HepG2 (cell line): ENCODE measurements at regions not wholly inside any gene's neighbourhood (a gene's known extent, or its start where the extent isn't known, plus 50 kb on each side); places are given as distances from the start of the nearest gene placed in this dataset.

Source experiments
- ATAC-seq: fragments of 200-7000 bp; cut with Tn5 transposase; 3 replicates; pipeline ENCODE4 v1.9.1; 2020; ENCODE audit warnings: mild to moderate bottlenecking, moderate library complexity
- BruUV-seq: library from RNA; stranded (reverse); fragments of 400-500 nt; replicated peaks from 2 replicates; lab custom pipeline; 2021; lab: Mats Ljungman, UMichigan
- CTCF ChIA-PET: fragments of 300-600 bp; formaldehyde crosslinking; extraction: SDS; loops from one replicate; lab custom pipeline; 2021; ENCODE audit warnings: low total read pairs, inconsistent platforms, low intra/inter-chr PET ratio; lab: Yijun Ruan, JAX
- POLR2A ChIA-PET: fragments of 350-600 bp; sonication (Branson Sonifier 250); formaldehyde crosslinking; loops from one replicate; lab custom pipeline; 2020; ENCODE audit warnings: antibody characterized with exemption, inconsistent platforms; lab: Yijun Ruan, JAX
- DNase-seq: peaks from one replicate; pipeline ENCODE4 v3.0.0-alpha.2; 2015; ENCODE audit warnings: low spot score
- FAIRE-seq: peaks from 3 replicates; lab custom pipeline; 2011; peaks lifted over from hg19 to GRCh38; lab: Jason Lieb, UNC
- H2AFZ ChIP-seq: one replicate; pipeline ENCODE4 v1.6.1; 2011; ENCODE audit warnings: low read length, inconsistent platforms
- H3K27ac ChIP-seq: fragments of 300-600 bp; 3 replicates; pipeline ENCODE4 v1.8.0; 2011; ENCODE audit warnings: mixed run types, mild to moderate bottlenecking, mixed read lengths, low read length, inconsistent platforms; ENCODE audit not compliant: insufficient read depth; ENCODE audit errors: extremely low read length
- H3K27me3 ChIP-seq, 2 experiments: fragments of 200-600 bp in 1 of 2; 2 replicates in 1 of 2; 3 replicates in 1 of 2; pipeline versions ENCODE4 v1.6.0 to v1.8.0; 2011; ENCODE audit warnings: low read length in 2 of 2, mild to moderate bottlenecking in 2 of 2, moderate library complexity in 2 of 2, inconsistent platforms in 1 of 2; ENCODE audit not compliant: insufficient read depth in 2 of 2, control insufficient read depth in 1 of 2
- H3K36me3 ChIP-seq, 2 experiments: fragments of 200-600 bp in 1 of 2; replicated peaks in 1 of 2; 2 replicates in 1 of 2; 3 replicates in 1 of 2; pipeline versions ENCODE4 v1.5.1 to v1.8.0; 2011; ENCODE audit warnings: low read length in 2 of 2, inconsistent platforms in 1 of 2; ENCODE audit not compliant: insufficient read depth in 2 of 2, control insufficient read depth in 1 of 2
- H3K4me1 ChIP-seq: 2 replicates; pipeline ENCODE4 v1.5.1; 2012; ENCODE audit warnings: low read length, inconsistent platforms; ENCODE audit not compliant: insufficient read depth
- H3K4me2 ChIP-seq: 2 replicates; pipeline ENCODE4 v1.6.0; 2011; ENCODE audit warnings: low read depth, low read length, inconsistent platforms
- H3K4me3 ChIP-seq, 3 experiments: fragments of 200-600 bp in 1 of 3; sonication (generic), shearing (Covaris generic) in 1 of 3; replicated peaks in 1 of 3; 2 replicates each; pipeline ENCODE4 v1.5.1; 2011 to 2016; ENCODE audit warnings: low read length in 3 of 3, inconsistent platforms in 2 of 3, low read depth in 2 of 3, mild to moderate bottlenecking in 2 of 3, control low read depth in 1 of 3, mixed read lengths in 1 of 3; ENCODE audit not compliant: insufficient read depth in 1 of 3
- H3K79me2 ChIP-seq: one replicate; pipeline ENCODE4 v1.6.1; 2011; ENCODE audit warnings: low read length, inconsistent platforms; ENCODE audit not compliant: insufficient read depth
- H3K9ac ChIP-seq: 2 replicates; pipeline ENCODE4 v1.6.0; 2011; ENCODE audit warnings: mild to moderate bottlenecking, low read depth, low read length, inconsistent platforms; ENCODE audit not compliant: insufficient read depth
- H3K9me3 ChIP-seq: 2 replicates; pipeline ENCODE4 v1.5.1; 2012; ENCODE audit warnings: mild to moderate bottlenecking, low read length
- H4K20me1 ChIP-seq: 2 replicates; pipeline ENCODE4 v1.6.0; 2011; ENCODE audit warnings: inconsistent platforms, mild to moderate bottlenecking, low read length, moderate library complexity; ENCODE audit not compliant: insufficient read depth
- ATRX ChIP-seq: sonication (generic); formaldehyde crosslinking; IDR thresholded peaks from 2 replicates; pipeline ENCODE4 v1.4.0; 2020; ENCODE audit warnings: missing genetic modification reagents, borderline replicate concordance
- DMTF1 ChIP-seq: sonication (generic); formaldehyde crosslinking; IDR thresholded peaks from 2 replicates; pipeline ENCODE4 v1.4.0; 2020; ENCODE audit warnings: mild to moderate bottlenecking, missing genetic modification reagents
- HNRNPK ChIP-seq: fragments of 200-400 bp; formaldehyde crosslinking; IDR thresholded peaks from 2 replicates; pipeline ENCODE4 v1.6.1; 2018; ENCODE audit warnings: low read length, low read depth, moderate library complexity, mild to moderate bottlenecking; ENCODE audit not compliant: poor library complexity, severe bottlenecking
- HNRNPLL ChIP-seq: fragments of 200-400 bp; formaldehyde crosslinking; IDR thresholded peaks from 2 replicates; pipeline ENCODE4 v1.6.1; 2017; ENCODE audit warnings: mild to moderate bottlenecking, low read depth, low read length; ENCODE audit not compliant: poor library complexity, severe bottlenecking
- MATR3 ChIP-seq: sonication (generic); formaldehyde crosslinking; IDR thresholded peaks from 2 replicates; pipeline ENCODE4 v1.4.0; 2020; ENCODE audit warnings: missing genetic modification reagents
- MEIS2 ChIP-seq: sonication (generic); formaldehyde crosslinking; IDR thresholded peaks from 2 replicates; pipeline ENCODE4 v1.9.0; 2021; ENCODE audit warnings: mild to moderate bottlenecking, missing genetic modification reagents
- MLX ChIP-seq: IDR thresholded peaks from 2 replicates; pipeline ENCODE4 v1.6.1; 2016
- ZNF296 ChIP-seq: sonication (generic); formaldehyde crosslinking; conservative IDR thresholded peaks from 2 replicates; pipeline ENCODE4 v1.5.0; 2020; ENCODE audit warnings: mild to moderate bottlenecking, missing genetic modification reagents
- ZNF598 ChIP-seq: sonication (generic); formaldehyde crosslinking; IDR thresholded peaks from 2 replicates; pipeline ENCODE4 v1.5.1; 2020; ENCODE audit warnings: mild to moderate bottlenecking, missing genetic modification reagents, borderline replicate concordance
- ZNF619 ChIP-seq: sonication (generic); formaldehyde crosslinking; IDR thresholded peaks from 2 replicates; pipeline ENCODE4 v1.4.0; 2020; ENCODE audit warnings: mild to moderate bottlenecking, missing genetic modification reagents
- ZNF713 ChIP-seq: sonication (generic); formaldehyde crosslinking; IDR thresholded peaks from 2 replicates; pipeline ENCODE4 v1.4.0; 2020; ENCODE audit warnings: mild to moderate bottlenecking, missing genetic modification reagents
- in situ Hi-C: cut with HindIII; loops from 2 replicates; pipeline ENCODE4 v1.10.0; 2017; ENCODE audit warnings: low pct_unique_long_range_greater_than_20kb; ENCODE audit not compliant: extremely low pct_ligation_motif_present
- intact Hi-C: fragments of 100-400 bp; cut with micrococcal nuclease; formaldehyde crosslinking; loops from one replicate; pipeline ENCODE4 v1.10.0; 2022; ENCODE audit not compliant: unreplicated experiment
- TF ChIP-seq, protein P1 (sequence below): sonication (generic); formaldehyde crosslinking; IDR thresholded peaks from 2 replicates; pipeline ENCODE4 v1.4.0; 2020; ENCODE audit warnings: missing genetic modification reagents, borderline replicate concordance

DNA sequence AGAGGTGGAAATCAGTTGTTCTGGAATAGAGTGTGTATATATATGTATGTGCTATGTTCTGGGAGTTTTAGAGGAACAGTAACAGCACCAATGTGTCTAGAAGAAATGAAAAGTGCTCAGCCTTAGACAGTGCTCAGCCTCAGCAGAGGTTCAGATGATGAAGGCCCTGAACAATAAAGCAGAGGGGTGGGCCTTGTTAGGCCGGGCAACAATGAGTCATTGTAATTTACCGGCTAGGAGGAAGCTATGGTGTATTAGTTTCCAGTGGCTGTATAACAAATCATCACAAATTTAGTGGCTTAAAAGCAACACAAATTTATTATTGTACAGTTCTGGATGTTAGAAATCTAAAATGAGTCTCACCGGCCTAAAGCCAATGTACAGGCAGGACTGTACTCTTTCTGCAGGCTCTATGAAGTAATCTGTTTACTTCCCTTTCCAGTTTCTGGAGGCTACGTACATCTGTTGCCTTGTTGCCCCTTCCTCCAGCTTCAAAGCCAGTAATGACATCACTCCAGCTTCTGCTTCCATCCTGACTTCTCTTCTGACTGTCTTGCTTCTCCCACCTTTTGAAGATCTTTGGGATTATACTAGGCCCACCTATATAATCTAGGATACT, 84.6 kb downstream of the CH25H start (continued):
- TF ChIP-seq HNRNPLL (no peak), MATR3 (CRISPR knock-in tag) (no peak), HNRNPK (no peak), DMTF1 (CRISPR knock-in tag) (no peak)
- TF ChIP-seq, protein P1, sequence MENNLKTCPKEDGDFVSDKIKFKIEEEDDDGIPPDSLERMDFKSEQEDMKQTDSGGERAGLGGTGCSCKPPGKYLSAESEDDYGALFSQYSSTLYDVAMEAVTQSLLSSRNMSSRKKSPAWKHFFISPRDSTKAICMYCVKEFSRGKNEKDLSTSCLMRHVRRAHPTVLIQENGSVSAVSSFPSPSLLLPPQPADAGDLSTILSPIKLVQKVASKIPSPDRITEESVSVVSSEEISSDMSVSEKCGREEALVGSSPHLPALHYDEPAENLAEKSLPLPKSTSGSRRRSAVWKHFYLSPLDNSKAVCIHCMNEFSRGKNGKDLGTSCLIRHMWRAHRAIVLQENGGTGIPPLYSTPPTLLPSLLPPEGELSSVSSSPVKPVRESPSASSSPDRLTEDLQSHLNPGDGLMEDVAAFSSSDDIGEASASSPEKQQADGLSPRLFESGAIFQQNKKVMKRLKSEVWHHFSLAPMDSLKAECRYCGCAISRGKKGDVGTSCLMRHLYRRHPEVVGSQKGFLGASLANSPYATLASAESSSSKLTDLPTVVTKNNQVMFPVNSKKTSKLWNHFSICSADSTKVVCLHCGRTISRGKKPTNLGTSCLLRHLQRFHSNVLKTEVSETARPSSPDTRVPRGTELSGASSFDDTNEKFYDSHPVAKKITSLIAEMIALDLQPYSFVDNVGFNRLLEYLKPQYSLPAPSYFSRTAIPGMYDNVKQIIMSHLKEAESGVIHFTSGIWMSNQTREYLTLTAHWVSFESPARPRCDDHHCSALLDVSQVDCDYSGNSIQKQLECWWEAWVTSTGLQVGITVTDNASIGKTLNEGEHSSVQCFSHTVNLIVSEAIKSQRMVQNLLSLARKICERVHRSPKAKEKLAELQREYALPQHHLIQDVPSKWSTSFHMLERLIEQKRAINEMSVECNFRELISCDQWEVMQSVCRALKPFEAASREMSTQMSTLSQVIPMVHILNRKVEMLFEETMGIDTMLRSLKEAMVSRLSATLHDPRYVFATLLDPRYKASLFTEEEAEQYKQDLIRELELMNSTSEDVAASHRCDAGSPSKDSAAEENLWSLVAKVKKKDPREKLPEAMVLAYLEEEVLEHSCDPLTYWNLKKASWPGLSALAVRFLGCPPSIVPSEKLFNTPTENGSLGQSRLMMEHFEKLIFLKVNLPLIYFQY (CRISPR knock-in tag) = no peak

GRCh38 chr10:89121764-89122020, 85.4 kb downstream of the CH25H start:
- no peak overlapping the region for H3K9ac ChIP-seq
- DNase-seq = no peak
- intact Hi-C loops (no loop called here), in situ Hi-C loops (no loop called here)
- no peak overlapping the region for H3K4me3 ChIP-seq
- no peaks in the 10 kb centered on the region for H4K20me1 ChIP-seq
- no peaks in the 10 kb centered on the region for H3K79me2 ChIP-seq
- CTCF ChIA-PET = no interaction called here
- peaks cover 0 to 3% of the 10 kb centered on the region in 2 experiments; a peak in 1 of 5 replicates for H3K27me3 ChIP-seq
- no peak overlapping the region for H3K4me2 ChIP-seq
- TF ChIP-seq ZNF619 (CRISPR knock-in tag) (no peak), ZNF598 (CRISPR knock-in tag) (no peak), ATRX (no peak), MEIS2 (CRISPR knock-in tag) (no peak), MLX (CRISPR knock-in tag) (no peak), ZNF713 (CRISPR knock-in tag) (no peak), ZNF296 (CRISPR knock-in tag) (no peak)
- BruUV-seq = no TSS peak
- no peak overlapping the region for H2AFZ ChIP-seq
- H3K4me1 ChIP-seq = no peaks in the 10 kb centered on the region
- no peak for ATAC-seq
- H3K36me3 ChIP-seq = no peaks in the 10 kb centered on the region
- no peak overlapping the region for H3K27ac ChIP-seq
- H3K9me3 ChIP-seq = no peaks in the 10 kb centered on the region
- FAIRE-seq = no peak
- POLR2A ChIA-PET = no interaction called here
